Colonic mucosa (tissue), 4 donors: ENCODE measurements at regions not wholly inside any gene's neighbourhood (a gene's known extent, or its start where the extent isn't known, plus 50 kb on each side); places are given as distances from the start of the nearest gene placed in this dataset.

ENCODE experiments used
- DNase-seq: peaks from one replicate; pipeline ENCODE4 v3.0.0-alpha.2; 2020
- H3K27ac ChIP-seq: fragments of 200-600 bp; one replicate; pipeline ENCODE4 v1.8.0; 2021
- H3K27me3 ChIP-seq: fragments of 200-600 bp; one replicate; pipeline ENCODE4 v1.8.0; 2021
- H3K36me3 ChIP-seq: fragments of 200-600 bp; one replicate; pipeline ENCODE4 v1.8.0; 2021
- H3K4me1 ChIP-seq: fragments of 200-600 bp; one replicate; pipeline ENCODE4 v1.8.0; 2021; ENCODE audit warnings: mild to moderate bottlenecking
- H3K4me3 ChIP-seq: fragments of 200-600 bp; one replicate; pipeline ENCODE4 v1.8.0; 2021
- H3K9ac ChIP-seq, 2 donors: one replicate each; pipeline ENCODE4 v1.7.0; 2013; ENCODE audit warnings: control low read depth in 2 of 2, low read depth in 2 of 2, low read length in 2 of 2
- H3K9me3 ChIP-seq: fragments of 200-600 bp; one replicate; pipeline ENCODE4 v1.8.0; 2021
- intact Hi-C: fragments of 100-400 bp; cut with DNase I; formaldehyde crosslinking; loops from one replicate; pipeline ENCODE4 v1.14.1; 2022
- TF ChIP-seq, protein P1 (sequence below): fragments of 200-600 bp; IDR thresholded peaks from one replicate; pipeline ENCODE4 v1.8.0; 2022; ENCODE audit warnings: antibody characterized with exemption, mild to moderate bottlenecking
- donor health status: healthy.
- donor health status: DM: no; HTN: no; CAD: no.
- donor health status: DM: no; HTN: no; CAD: no.

GRCh38 chr10:2761971-2762370 is 305.4 kb upstream of the PFKP start:
- DNase-seq = no peak
- no peaks in the 10 kb centered on the region for H3K27me3 ChIP-seq
- H3K27ac ChIP-seq = no peak overlapping the region
- no peak overlapping the region for H3K4me3 ChIP-seq
- no peaks in the 10 kb centered on the region for H3K9me3 ChIP-seq
- no peak overlapping the region for H3K9ac ChIP-seq
- H3K36me3 ChIP-seq = no peaks in the 10 kb centered on the region
- H3K4me1 ChIP-seq = no peaks in the 10 kb centered on the region
- intact Hi-C loops = no loop called here
- TF ChIP-seq, protein P1, sequence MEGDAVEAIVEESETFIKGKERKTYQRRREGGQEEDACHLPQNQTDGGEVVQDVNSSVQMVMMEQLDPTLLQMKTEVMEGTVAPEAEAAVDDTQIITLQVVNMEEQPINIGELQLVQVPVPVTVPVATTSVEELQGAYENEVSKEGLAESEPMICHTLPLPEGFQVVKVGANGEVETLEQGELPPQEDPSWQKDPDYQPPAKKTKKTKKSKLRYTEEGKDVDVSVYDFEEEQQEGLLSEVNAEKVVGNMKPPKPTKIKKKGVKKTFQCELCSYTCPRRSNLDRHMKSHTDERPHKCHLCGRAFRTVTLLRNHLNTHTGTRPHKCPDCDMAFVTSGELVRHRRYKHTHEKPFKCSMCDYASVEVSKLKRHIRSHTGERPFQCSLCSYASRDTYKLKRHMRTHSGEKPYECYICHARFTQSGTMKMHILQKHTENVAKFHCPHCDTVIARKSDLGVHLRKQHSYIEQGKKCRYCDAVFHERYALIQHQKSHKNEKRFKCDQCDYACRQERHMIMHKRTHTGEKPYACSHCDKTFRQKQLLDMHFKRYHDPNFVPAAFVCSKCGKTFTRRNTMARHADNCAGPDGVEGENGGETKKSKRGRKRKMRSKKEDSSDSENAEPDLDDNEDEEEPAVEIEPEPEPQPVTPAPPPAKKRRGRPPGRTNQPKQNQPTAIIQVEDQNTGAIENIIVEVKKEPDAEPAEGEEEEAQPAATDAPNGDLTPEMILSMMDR = no peak

DNA sequence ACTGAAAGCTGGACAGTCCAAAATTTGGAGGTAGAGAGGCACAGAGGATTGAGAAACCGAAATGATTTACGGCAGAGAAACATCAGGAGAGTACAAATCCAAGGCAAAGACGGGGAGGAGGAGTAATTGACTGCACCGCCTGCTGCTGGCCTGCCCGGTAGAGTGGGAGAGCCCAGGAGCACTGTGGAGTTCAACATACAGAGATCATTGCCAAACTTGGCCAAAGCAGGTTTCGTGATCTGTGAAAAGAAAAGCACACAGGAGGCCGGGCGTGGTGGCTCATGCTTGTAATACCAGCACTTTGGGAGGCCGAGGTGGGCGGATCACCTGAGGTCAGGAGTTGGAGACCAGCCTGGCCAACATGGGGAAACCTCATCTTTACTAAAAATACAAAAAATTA is 306.0 kb upstream of the PFKP start:
- H3K4me3 ChIP-seq = no peak overlapping the region
- no peak overlapping the region for H3K9ac ChIP-seq
- no peaks in the 10 kb centered on the region for H3K9me3 ChIP-seq
- no peaks in the 10 kb centered on the region for H3K27me3 ChIP-seq
- TF ChIP-seq, protein P1 = no peak
- no peak overlapping the region for H3K27ac ChIP-seq
- intact Hi-C loops = no loop called here
- H3K4me1 ChIP-seq = no peaks in the 10 kb centered on the region
- no peaks in the 10 kb centered on the region for H3K36me3 ChIP-seq
- DNase-seq = no peak

DNA sequence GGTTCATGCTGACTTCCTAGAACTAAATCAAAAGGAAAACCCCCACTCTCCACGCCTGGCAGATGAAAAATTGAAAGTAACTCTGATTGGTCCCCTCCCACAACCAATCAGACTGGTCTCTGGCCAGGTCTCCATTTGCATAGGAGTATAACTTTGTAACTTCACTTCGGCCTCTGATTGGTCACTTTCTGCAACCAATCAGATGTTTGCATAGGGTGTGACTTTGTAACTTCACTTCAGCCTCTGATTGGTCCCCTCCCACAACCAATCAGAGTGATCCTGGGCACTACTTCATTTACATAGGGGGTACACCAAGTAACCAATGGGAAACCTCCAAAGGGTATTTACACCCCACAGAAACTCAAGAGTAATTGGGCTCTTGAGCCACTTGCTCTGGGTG is 306.6 kb upstream of the PFKP start:
- DNase-seq = no peak
- intact Hi-C loops = no loop called here
- Histone ChIP-seq H3K27me3 (no peaks in the 10 kb centered on the region), H3K4me3 (no peak overlapping the region), H3K4me1 (no peaks in the 10 kb centered on the region), H3K9ac (no peak overlapping the region), H3K36me3 (no peaks in the 10 kb centered on the region), H3K27ac (no peak overlapping the region), H3K9me3 (no peaks in the 10 kb centered on the region)
- TF ChIP-seq, protein P1 = no peak

DNA sequence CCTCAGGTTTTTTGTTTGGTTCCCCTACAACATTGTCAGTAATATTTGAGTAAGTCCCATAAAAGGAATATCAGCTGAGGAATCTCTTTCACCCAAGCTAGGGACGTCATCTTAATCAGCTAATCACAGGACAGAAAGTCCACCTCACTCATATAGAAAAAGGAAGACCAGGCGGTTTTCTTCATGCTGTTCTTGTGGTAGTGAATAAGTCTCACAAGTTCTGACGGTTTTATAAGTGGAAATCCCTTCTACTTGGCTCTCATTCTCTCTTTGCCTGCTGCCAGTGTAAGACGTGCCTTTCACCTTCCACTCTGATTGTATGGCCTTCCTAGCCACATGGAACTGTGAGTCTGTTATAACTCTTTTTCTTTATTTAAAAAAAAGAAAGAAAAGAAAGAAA is 308.1 kb upstream of the PFKP start:
- H3K27ac ChIP-seq = no peak overlapping the region
- H3K27me3 ChIP-seq = no peaks in the 10 kb centered on the region
- intact Hi-C loops = no loop called here
- no peaks in the 10 kb centered on the region for H3K4me1 ChIP-seq
- H3K36me3 ChIP-seq = no peaks in the 10 kb centered on the region
- no peak overlapping the region for H3K9ac ChIP-seq
- no peak overlapping the region for H3K4me3 ChIP-seq
- TF ChIP-seq, protein P1 = no peak
- H3K9me3 ChIP-seq = no peaks in the 10 kb centered on the region
- DNase-seq = no peak

DNA sequence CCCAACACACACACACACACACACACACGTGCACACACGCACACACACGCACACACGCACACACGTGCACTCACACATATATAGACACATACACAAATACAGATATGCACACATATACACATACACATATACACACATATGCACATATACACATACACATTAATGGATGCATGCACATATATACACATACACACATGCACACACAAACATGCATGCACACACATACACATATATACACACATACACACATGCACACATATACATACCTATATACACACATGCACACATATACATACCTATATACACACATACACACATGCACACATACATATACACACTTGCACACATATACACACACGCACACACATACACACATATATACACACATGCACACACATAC is 312.4 kb upstream of the PFKP start:
- H3K36me3 ChIP-seq = no peaks in the 10 kb centered on the region
- H3K4me3 ChIP-seq = no peak overlapping the region
- H3K9me3 ChIP-seq = no peaks in the 10 kb centered on the region
- intact Hi-C loops = no loop called here
- no peak overlapping the region for H3K9ac ChIP-seq
- TF ChIP-seq, protein P1 = no peak
- no peaks in the 10 kb centered on the region for H3K4me1 ChIP-seq
- no peaks in the 10 kb centered on the region for H3K27me3 ChIP-seq
- H3K27ac ChIP-seq = no peak overlapping the region
- DNase-seq = no peak

DNA sequence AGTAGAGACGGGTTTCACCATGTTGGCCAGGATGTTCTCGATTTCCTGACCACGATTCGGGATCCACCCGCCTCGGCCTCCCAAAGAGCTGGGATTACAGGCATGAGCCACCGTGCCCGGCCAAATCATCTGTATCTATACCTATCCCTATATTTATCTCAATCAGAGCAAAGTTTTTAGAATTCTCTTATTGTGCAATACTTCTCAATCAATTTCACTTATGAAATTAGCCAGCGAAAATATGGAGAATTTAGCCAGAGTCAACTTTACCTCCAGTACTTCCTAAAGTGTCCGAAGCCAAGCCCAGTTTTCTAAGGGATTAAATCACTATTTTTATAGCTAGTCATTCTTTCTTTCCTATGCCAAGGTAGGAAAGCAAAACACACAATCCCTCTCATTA is 319.1 kb upstream of the PFKP start:
- H3K4me1 ChIP-seq = no peaks in the 10 kb centered on the region
- intact Hi-C loops = no loop called here
- no peak overlapping the region for H3K4me3 ChIP-seq
- H3K36me3 ChIP-seq = no peaks in the 10 kb centered on the region
- H3K9ac ChIP-seq = no peak overlapping the region
- no peak overlapping the region for H3K27ac ChIP-seq
- TF ChIP-seq, protein P1 = no peak
- no peak for DNase-seq
- no peaks in the 10 kb centered on the region for H3K9me3 ChIP-seq
- H3K27me3 ChIP-seq = no peaks in the 10 kb centered on the region
